Liver (tissue), 8 donors: ENCODE measurements at regions not wholly inside any gene's neighbourhood (a gene's known extent, or its start where the extent isn't known, plus 50 kb on each side); places are given as distances from the start of the nearest gene placed in this dataset.

Experiments
- DNase-seq: peaks from one replicate; pipeline ENCODE4 v3.0.0-alpha.2; 2017; ENCODE audit warnings: low spot score
- H3K27ac ChIP-seq, 2 donors: one replicate each; pipeline ENCODE4 v1.7.0; 2013; ENCODE audit warnings: inconsistent platforms in 2 of 2, low read length in 2 of 2, control low read depth in 1 of 2, low read depth in 1 of 2, mild to moderate bottlenecking in 1 of 2
- H3K27me3 ChIP-seq, 4 donors: one replicate each; pipeline versions ENCODE4 v1.6.1 to v1.7.0; 2013; ENCODE audit warnings: low read length in 3 of 4, inconsistent platforms in 1 of 4, mild to moderate bottlenecking in 1 of 4, moderate library complexity in 1 of 4; ENCODE audit not compliant: control insufficient read depth in 4 of 4, insufficient read depth in 4 of 4
- H3K36me3 ChIP-seq, 4 donors: one replicate each; pipeline versions ENCODE4 v1.6.1 to v1.7.0; 2013; ENCODE audit warnings: low read length in 3 of 4, mild to moderate bottlenecking in 3 of 4, low read depth in 1 of 4, moderate library complexity in 1 of 4; ENCODE audit not compliant: control insufficient read depth in 4 of 4, insufficient read depth in 3 of 4
- H3K4me1 ChIP-seq, 4 donors: one replicate each; pipeline versions ENCODE4 v1.6.1 to v1.7.0; 2013; ENCODE audit warnings: low read length in 3 of 4, mild to moderate bottlenecking in 3 of 4, moderate library complexity in 1 of 4; ENCODE audit not compliant: control insufficient read depth in 4 of 4, insufficient read depth in 4 of 4
- H3K4me3 ChIP-seq, 3 donors: one replicate each; pipeline versions ENCODE4 v1.6.1 to v1.7.0; 2013; ENCODE audit warnings: low read length in 3 of 3, control low read depth in 1 of 3, low read depth in 1 of 3, mild to moderate bottlenecking in 1 of 3
- H3K9ac ChIP-seq, 2 donors: one replicate each; pipeline ENCODE4 v1.7.0; 2013; ENCODE audit warnings: low read length in 2 of 2, mild to moderate bottlenecking in 2 of 2, moderate library complexity in 2 of 2, control low read depth in 1 of 2, low read depth in 1 of 2
- H3K9me3 ChIP-seq, 4 donors: one replicate each; pipeline versions ENCODE4 v1.6.1 to v1.7.0; 2013; ENCODE audit warnings: low read length in 3 of 4; ENCODE audit not compliant: control insufficient read depth in 4 of 4
- EGR1 ChIP-seq, 2 donors: IDR thresholded peaks; 2 replicates each; pipeline ENCODE4 v1.6.1; 2016 to 2018; ENCODE audit warnings: antibody characterized with exemption in 2 of 2, low read depth in 2 of 2
- FOXA2 ChIP-seq: IDR thresholded peaks from 2 replicates; pipeline ENCODE4 v1.6.1; 2016; ENCODE audit warnings: antibody characterized with exemption
- GABPA ChIP-seq, 2 donors: IDR thresholded peaks in 1 of 2; conservative IDR thresholded peaks in 1 of 2; 2 replicates each; pipeline ENCODE4 v1.6.1; 2016; ENCODE audit warnings: antibody characterized with exemption in 2 of 2, mild to moderate bottlenecking in 1 of 2, moderate library complexity in 1 of 2
- HNF4A ChIP-seq, 2 donors: conservative IDR thresholded peaks; 2 replicates each; pipeline ENCODE4 v1.6.1; 2016; ENCODE audit warnings: antibody characterized with exemption in 2 of 2, mild to moderate bottlenecking in 2 of 2
- JUND ChIP-seq, 2 donors: IDR thresholded peaks; 2 replicates each; pipeline ENCODE4 v1.6.1; 2016; ENCODE audit warnings: antibody characterized with exemption in 2 of 2
- RAD21 ChIP-seq, 2 donors: IDR thresholded peaks; 2 replicates each; pipeline ENCODE4 v1.6.1; 2016; ENCODE audit warnings: antibody characterized with exemption in 2 of 2, mild to moderate bottlenecking in 2 of 2
- TAF1 ChIP-seq: conservative IDR thresholded peaks from 2 replicates; pipeline ENCODE4 v1.6.1; 2016; ENCODE audit warnings: antibody characterized with exemption, mild to moderate bottlenecking
- YY1 ChIP-seq: IDR thresholded peaks from 2 replicates; pipeline ENCODE4 v1.6.1; 2016; ENCODE audit warnings: antibody characterized with exemption, mild to moderate bottlenecking
- WGBS: extraction: QIAGEN DNeasy Blood & Tissue Kit; methylation state at CpG from one replicate; pipeline ENCODE4 v1.1.7; 2013; 5-methylcytosine and 5-hydroxymethylcytosine counted together
- TF ChIP-seq, protein P1 (sequence below): IDR thresholded peaks from 2 replicates; pipeline ENCODE4 v1.6.1; 2016; ENCODE audit warnings: antibody characterized with exemption
- TF ChIP-seq, protein P2 (sequence below): IDR thresholded peaks from 2 replicates; pipeline ENCODE4 v1.6.1; 2016; ENCODE audit warnings: antibody characterized with exemption
- TF ChIP-seq, protein P3 (sequence below): IDR thresholded peaks from 2 replicates; pipeline ENCODE4 v1.6.1; 2016; ENCODE audit warnings: antibody characterized with exemption, mild to moderate bottlenecking
- TF ChIP-seq, protein P4 (sequence below): fragments of 150-350 bp; IDR thresholded peaks from 2 replicates; pipeline ENCODE4 v1.5.1; 2017; ENCODE audit warnings: improper control_type of control experiment, low read depth, low read length; ENCODE audit not compliant: missing input control
- donor health status: healthy.
- donor health status: healthy.
- donor health status: healthy.
- donor health status: healthy.
- donor health status: healthy.

DNA sequence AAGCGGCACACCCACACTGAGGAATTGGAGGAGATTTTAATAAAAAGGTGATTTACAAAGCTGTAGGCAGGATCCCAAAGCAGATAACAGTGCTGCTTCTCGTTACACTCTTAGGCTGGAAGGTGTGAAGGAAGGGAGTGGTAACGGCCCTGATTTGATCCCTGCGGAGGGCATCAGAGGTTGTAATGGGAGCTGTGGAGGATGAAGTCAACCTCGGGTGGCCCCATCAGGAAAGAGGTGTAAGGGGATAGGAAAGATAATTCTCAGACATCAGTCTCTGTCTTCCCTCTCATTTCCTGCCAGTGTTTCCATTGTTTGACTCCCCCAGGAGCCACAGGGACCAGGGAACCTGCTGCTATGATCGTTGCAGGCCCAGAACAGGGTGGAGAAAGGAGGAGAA is 245.7 kb upstream of the NOX3 start:
- H3K4me3 ChIP-seq, result no peak overlapping the region
- no peaks in the 10 kb centered on the region for H3K27me3 ChIP-seq
- no peak overlapping the region for H3K9ac ChIP-seq
- DNase-seq, result no peak
- 65% methylated on average over 6 of the region's 6 CpGs for WGBS
- TF ChIP-seq, protein P1, sequence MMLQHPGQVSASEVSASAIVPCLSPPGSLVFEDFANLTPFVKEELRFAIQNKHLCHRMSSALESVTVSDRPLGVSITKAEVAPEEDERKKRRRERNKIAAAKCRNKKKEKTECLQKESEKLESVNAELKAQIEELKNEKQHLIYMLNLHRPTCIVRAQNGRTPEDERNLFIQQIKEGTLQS, result no peak
- TF ChIP-seq, protein P2, sequence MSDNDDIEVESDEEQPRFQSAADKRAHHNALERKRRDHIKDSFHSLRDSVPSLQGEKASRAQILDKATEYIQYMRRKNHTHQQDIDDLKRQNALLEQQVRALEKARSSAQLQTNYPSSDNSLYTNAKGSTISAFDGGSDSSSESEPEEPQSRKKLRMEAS, result no peak
- no peak for TF ChIP-seq FOXA2
- TF ChIP-seq YY1, result no peak
- TF ChIP-seq TAF1, result no peak
- H3K4me1 ChIP-seq, result no peaks in the 10 kb centered on the region
- no peak overlapping the region for H3K27ac ChIP-seq
- no peaks in the 10 kb centered on the region for H3K9me3 ChIP-seq
- H3K36me3 ChIP-seq, result no peaks in the 10 kb centered on the region

DNA sequence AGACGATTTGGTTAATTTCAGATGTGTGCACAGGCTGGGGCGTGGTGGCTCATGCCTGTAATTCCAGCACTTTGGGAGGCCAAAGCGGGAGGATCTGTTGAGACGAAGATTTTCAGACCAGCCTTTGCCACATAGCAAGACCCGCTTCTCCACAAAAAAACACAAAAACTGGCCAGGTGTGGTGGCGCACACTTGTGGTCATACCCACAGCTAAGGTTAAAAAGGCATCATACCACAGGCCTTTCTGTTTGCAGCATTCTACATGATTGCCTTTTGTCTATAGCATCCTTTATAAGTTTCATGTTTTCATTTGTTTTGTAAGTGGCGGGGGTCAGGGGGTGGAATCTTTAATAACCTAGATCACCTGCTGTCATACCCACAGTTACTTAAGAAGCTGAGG is 239.9 kb upstream of the NOX3 start:
- DNase-seq, result no peak
- WGBS, result 94% methylated on average over 7 of the region's 7 CpGs
- H3K4me3 ChIP-seq, result peak overlapping the region in 1 of 3 donors; percentile 24
- no peaks in the 10 kb centered on the region for H3K9me3 ChIP-seq
- no peaks in the 10 kb centered on the region for H3K36me3 ChIP-seq
- TF ChIP-seq JUND (IDR thresholded peaks at IDR 0.05), result no peak
- TF ChIP-seq, protein P3, sequence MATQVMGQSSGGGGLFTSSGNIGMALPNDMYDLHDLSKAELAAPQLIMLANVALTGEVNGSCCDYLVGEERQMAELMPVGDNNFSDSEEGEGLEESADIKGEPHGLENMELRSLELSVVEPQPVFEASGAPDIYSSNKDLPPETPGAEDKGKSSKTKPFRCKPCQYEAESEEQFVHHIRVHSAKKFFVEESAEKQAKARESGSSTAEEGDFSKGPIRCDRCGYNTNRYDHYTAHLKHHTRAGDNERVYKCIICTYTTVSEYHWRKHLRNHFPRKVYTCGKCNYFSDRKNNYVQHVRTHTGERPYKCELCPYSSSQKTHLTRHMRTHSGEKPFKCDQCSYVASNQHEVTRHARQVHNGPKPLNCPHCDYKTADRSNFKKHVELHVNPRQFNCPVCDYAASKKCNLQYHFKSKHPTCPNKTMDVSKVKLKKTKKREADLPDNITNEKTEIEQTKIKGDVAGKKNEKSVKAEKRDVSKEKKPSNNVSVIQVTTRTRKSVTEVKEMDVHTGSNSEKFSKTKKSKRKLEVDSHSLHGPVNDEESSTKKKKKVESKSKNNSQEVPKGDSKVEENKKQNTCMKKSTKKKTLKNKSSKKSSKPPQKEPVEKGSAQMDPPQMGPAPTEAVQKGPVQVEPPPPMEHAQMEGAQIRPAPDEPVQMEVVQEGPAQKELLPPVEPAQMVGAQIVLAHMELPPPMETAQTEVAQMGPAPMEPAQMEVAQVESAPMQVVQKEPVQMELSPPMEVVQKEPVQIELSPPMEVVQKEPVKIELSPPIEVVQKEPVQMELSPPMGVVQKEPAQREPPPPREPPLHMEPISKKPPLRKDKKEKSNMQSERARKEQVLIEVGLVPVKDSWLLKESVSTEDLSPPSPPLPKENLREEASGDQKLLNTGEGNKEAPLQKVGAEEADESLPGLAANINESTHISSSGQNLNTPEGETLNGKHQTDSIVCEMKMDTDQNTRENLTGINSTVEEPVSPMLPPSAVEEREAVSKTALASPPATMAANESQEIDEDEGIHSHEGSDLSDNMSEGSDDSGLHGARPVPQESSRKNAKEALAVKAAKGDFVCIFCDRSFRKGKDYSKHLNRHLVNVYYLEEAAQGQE, result no peak
- TF ChIP-seq GABPA (IDR thresholded peaks at IDR 0.05 in 1 of 2, conservative IDR thresholded peaks at IDR 0.05 in 1 of 2), result no peak
- TF ChIP-seq FOXA2, result no peak
- no peak for TF ChIP-seq YY1
- TF ChIP-seq, protein P1, result no peak
- no peak for TF ChIP-seq RAD21 (IDR thresholded peaks at IDR 0.05)
- TF ChIP-seq EGR1 (IDR thresholded peaks at IDR 0.05; ENCODE audit: low read depth in 2 of 2), result no peak
- H3K4me1 ChIP-seq, result peaks cover 0 to 8% (median 1%) of the 10 kb centered on the region in 4 donors
- H3K27ac ChIP-seq, result no peak overlapping the region
- no peaks in the 10 kb centered on the region for H3K27me3 ChIP-seq
- no peak overlapping the region for H3K9ac ChIP-seq

DNA sequence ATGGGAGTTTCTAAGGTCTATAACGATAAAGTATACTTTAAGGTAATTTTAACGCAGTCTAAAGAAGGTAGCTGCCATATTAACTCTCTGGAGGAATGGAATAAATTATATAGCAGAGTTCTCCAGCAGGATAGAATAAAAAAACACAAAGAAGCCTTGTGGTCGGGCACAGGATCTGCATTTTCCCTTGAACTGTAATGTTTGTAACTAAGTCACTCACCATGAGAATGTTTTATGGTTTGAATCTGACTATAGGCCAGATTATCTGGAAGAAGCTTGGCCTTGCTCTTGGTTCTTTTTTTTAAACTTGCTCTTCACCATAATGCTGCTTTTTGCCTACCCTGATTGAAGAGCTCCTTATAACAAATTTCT is 238.8 kb upstream of the NOX3 start:
- Histone ChIP-seq H3K27ac (peak overlapping the region in 1 of 2 donors; percentile 38), H3K36me3 (no peaks in the 10 kb centered on the region), H3K9me3 (no peaks in the 10 kb centered on the region), H3K9ac (no peak overlapping the region), H3K4me1 (peaks cover 0 to 8% (median 1%) of the 10 kb centered on the region in 4 donors), H3K27me3 (no peaks in the 10 kb centered on the region), H3K4me3 (no peak overlapping the region)
- DNase-seq, result no peak
- TF ChIP-seq, protein P4, sequence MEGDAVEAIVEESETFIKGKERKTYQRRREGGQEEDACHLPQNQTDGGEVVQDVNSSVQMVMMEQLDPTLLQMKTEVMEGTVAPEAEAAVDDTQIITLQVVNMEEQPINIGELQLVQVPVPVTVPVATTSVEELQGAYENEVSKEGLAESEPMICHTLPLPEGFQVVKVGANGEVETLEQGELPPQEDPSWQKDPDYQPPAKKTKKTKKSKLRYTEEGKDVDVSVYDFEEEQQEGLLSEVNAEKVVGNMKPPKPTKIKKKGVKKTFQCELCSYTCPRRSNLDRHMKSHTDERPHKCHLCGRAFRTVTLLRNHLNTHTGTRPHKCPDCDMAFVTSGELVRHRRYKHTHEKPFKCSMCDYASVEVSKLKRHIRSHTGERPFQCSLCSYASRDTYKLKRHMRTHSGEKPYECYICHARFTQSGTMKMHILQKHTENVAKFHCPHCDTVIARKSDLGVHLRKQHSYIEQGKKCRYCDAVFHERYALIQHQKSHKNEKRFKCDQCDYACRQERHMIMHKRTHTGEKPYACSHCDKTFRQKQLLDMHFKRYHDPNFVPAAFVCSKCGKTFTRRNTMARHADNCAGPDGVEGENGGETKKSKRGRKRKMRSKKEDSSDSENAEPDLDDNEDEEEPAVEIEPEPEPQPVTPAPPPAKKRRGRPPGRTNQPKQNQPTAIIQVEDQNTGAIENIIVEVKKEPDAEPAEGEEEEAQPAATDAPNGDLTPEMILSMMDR, result no peak
- peak in 1 of 2 donors; percentile 0 for TF ChIP-seq HNF4A (conservative IDR thresholded peaks at IDR 0.05)
- 67% methylated on average over 3 of the region's 3 CpGs for WGBS
